ENCODE measurements at regions not wholly inside any gene's neighbourhood (a gene's known extent, or its start where the extent isn't known, plus 50 kb on each side); places are given as distances from the start of the nearest gene placed in this dataset.

- no peak for DNase-seq
These were observed 369.2 kb upstream of the PKDCC start for GRCh38 chr2:41678639-41679038.

- no peak for DNase-seq
These were observed 361.7 kb upstream of the PKDCC start for GRCh38 chr2:41686156-41686555.

GRCh38 chr2:41691561-41691960, 356.3 kb upstream of the PKDCC start:
- DNase-seq, result no peak

GRCh38 chr2:41694536-41695049, 353.2 kb upstream of the PKDCC start:
- DNase-seq, result no peak

GRCh38 chr2:41695198-41696113, 352.4 kb upstream of the PKDCC start:
- no peak for DNase-seq

- DNase-seq, result no peak
These were observed 350.4 kb upstream of the PKDCC start for GRCh38 chr2:41697389-41697788.

GRCh38 chr2:41698678-41699422, 349.0 kb upstream of the PKDCC start:
- DNase-seq, result peak in 2 of 3 donors; percentile 66 to 79

- no peak for DNase-seq
These were observed 346.6 kb upstream of the PKDCC start for GRCh38 chr2:41701231-41701630.

DNA sequence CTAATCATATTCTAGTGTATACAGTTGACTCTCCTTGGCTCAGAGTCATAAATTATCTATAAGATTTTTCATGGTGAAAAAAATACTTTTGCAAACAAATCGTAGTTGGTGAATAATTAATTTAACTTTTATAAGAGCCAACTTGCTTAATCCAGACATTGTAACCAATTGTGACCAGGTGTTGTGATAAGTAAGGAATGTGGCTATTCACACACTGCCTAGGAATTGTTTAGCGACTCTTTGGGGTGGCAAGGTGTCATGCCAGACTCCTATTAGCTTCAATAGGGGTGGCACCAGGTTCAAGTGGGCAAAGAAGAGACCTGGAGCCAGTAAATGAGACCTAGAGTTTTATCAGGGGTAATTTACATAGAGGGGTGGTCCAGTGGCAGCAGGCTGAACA, 344.7 kb upstream of the PKDCC start:
- DNase-seq, result no peak

DNA sequence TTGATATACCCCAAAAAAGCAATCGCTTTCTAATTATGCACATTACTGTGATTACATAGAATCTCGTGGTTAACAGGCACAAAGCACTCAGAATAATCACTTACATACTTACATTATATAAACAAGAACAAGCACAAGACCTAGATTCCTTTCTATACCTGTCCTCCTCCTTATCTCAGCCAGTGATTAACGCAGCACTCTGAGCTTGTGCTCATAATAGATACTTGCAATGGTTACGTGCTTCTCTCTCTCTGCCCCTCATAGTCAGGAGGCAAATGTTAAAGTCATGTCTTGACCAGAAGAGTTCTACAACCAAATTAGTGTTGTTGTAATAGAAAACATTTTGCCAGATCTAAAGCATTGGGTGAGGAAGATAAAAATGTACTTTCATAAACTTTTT, 342.2 kb upstream of the PKDCC start:
- no peak for DNase-seq

DNA sequence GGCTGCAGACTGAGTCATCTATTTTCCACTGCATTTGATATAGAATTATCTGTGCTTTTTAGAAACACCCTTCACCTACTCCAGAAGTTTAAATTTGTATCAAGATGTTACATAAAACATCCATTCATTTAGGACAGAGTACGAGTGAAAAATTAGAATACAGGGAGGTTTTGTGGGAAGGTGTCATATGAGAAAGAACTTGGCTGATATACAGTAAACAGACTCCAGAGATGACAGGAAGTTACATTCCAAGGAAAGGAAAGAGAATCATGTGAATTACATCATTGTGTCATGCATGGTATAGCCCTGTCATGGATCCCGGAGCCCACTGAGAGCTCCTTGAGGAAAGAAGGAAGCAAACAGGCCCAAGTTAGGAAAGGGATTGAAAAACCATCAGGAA, 341.5 kb upstream of the PKDCC start:
- no peak for DNase-seq

GRCh38 chr2:41707790-41708451, 339.9 kb upstream of the PKDCC start:
- DNase-seq, result no peak

DNA sequence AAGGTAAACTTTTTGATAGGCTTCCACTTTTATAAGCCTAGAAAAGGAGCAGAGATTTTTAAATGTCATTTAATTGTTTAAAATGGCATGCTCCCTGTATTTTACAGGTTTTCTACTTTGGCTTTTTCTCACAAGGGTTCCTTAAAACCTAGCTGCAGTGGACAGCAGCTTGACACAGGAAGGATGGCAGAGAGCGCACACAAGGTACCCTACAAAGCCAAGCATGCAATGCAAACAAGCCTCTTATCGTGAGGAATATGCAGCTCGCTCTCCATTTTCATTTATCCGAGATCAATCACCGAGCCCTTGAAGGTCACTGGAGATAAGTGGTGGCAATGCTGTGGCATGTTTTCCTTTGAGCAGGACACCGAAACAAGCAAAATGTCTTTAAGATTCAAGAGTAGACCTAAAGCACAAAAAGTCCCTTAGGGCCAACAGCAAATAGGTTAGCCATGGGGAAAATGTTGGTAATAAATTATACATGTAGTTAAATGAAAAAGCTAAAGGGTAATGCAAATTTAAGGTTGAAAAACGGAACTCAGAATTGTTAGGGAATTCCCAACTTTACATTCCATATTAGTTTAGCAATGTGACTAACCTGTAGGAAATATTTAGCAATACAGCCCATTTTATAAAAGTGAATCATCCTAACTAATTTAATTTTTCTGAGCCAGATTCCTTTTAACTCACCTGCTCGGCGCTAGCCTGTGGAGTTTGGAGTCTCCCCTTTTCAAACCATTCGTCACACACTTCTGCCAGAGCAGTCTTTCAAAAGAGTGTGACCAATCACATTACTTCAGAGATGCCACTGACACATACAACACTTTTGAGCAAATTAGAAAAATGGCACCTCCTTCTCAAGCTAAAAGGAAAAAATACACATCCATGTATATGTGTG, 337.9 kb upstream of the PKDCC start:
- DNase-seq, result no peak

DNA sequence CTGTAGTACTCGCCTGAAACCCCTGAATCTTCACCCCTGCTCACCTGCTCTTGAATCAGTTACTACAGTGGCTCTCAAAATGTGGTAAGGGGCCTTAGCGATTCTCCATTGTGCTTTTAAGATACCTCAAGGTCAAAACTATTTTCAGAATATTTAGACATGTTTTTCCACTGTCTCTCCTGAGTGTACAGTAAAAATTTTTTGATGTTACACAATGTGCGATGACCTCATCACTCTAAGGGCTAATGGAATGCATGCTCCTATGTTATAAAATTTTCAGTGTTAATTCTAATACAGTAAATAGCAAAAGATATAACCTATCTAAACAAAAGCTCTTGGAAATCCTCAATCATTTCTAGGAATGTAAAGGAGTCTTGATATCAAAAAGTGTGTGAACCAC, 336.9 kb upstream of the PKDCC start:
- DNase-seq, result peak in 2 of 3 donors; percentile 22 to 51

DNA sequence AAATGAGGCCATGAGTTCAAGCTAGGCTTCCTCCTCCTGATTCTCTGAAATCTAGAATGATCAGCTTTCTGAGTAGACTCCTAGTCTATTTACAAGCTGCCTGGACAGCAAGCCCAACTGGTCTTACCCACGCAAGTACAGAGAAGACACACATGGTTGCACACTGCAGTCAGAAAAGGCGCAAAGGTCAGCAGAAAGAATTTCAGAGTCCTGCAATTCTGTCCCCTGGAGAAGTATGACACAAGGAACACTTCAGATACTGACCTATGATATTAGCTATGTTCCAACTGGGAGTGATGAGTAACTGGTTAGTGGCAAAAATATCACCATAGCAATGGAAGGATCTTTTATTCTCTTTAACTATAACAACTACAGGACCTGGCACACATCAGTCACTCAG, 336.1 kb upstream of the PKDCC start:
- no peak for DNase-seq

DNA sequence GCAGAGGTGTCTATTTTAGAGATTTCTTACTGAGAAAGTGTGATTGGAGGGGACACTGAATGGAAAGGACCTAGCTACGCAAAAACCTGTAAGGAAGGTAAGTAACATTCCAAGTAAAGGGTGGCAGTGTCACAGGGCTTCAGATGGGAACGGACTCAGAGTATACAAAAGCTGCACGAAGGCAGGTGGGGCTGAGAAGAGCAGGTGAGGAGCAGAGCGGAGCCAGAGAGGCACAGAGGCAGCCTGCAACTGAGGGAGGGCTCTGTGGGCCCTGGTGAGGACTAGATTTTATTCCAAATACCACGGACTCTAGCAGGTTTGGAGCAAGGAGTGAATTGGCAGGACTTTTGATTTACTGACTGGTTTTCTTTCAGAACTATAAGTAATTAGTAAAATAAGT, 331.3 kb upstream of the PKDCC start:
- no peak for DNase-seq

GRCh38 chr2:41717839-41718238, 330.0 kb upstream of the PKDCC start:
- DNase-seq, result no peak

- no peak for DNase-seq
These were observed 329.1 kb upstream of the PKDCC start for GRCh38 chr2:41718705-41719104.

- no peak for DNase-seq
These were observed 328.1 kb upstream of the PKDCC start for GRCh38 chr2:41719756-41720155.

DNA sequence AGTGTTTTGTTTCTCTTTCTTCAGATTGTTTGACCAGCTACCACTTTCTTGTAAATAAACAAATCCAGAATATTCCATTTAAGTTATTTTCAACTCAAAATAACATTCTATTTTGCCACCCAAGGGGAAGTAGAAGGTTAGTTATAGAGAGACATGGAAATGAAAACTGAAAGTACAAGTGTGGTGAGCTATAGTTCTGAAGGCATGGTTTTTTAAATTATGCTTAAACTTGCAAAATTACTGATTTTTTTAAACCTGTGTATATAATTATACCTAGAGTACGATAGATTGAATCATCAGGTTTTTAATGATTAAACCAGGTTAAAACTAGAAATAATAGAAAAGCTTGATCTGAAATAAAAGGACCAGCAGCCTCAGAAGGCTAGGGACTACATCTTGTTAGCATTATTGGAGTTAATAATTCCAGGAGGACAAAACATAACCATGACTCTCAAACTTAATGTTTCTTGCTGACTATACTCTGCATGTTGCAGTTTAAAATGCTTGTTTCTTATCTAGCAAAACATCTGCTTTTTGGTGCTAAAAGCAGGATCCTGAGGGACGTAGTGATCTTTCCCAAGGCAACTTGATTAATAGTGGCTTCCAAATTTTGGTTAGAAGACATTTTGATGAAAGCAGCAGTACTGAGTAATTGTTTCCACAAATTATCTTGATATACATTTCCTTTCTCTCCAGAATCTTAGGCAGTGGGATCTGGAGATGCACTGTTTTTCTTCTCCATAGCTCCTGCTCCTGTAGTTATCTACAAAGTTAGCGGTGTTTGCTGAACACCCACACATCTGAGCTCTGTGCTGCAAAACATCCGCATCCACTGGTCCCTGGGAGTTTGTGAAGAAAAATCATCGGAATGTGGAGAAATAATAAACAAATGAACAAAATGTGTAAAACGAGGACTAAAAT, 327.2 kb upstream of the PKDCC start:
- DNase-seq, result peak; percentile 44 to 83 (median 48)
